B cell (primary cell): ENCODE measurements at regions not wholly inside any gene's neighbourhood (a gene's known extent, or its start where the extent isn't known, plus 50 kb on each side); places are given as distances from the start of the nearest gene placed in this dataset.

Source experiments
- ATAC-seq: fragments of 200-7000 bp; cut with Tn5 transposase; one replicate; pipeline ENCODE4 v1.10.0; 2021; ENCODE audit warnings: low read depth, mild to moderate bottlenecking, moderate number of reproducible peaks, moderate library complexity
- CTCF ChIA-PET: fragments of 350-600 bp; sonication (Branson Sonifier 250); formaldehyde crosslinking; loops from one replicate; lab custom pipeline; 2021; ENCODE audit warnings: antibody characterized with exemption, inconsistent platforms; lab: Charles Lee
- POLR2A ChIA-PET: fragments of 350-600 bp; sonication (Branson Sonifier 250); formaldehyde crosslinking; loops from one replicate; lab custom pipeline; 2021; ENCODE audit warnings: antibody characterized with exemption; lab: Charles Lee
- DNase-seq: peaks from one replicate; pipeline ENCODE4 v3.0.0; 2013
- H2AFZ ChIP-seq: 2 replicates; pipeline ENCODE4 v1.6.1; 2012; ENCODE audit warnings: mild to moderate bottlenecking, low read depth, low read length; ENCODE audit not compliant: insufficient read depth, poor library complexity, severe bottlenecking
- H3K27ac ChIP-seq, 2 donors: 1 replicate in 1 of 2; 2 replicates in 1 of 2; pipeline ENCODE4 v1.5.1; 2012 to 2013; ENCODE audit warnings: low read length in 2 of 2, mild to moderate bottlenecking in 2 of 2, moderate library complexity in 1 of 2
- H3K27me3 ChIP-seq, 4 experiments: fragments of 200-600 bp in 1 of 4; sonication (generic) in 1 of 4; replicated peaks in 1 of 4; 1 replicate in 2 of 4; 2 replicates in 2 of 4; pipeline versions ENCODE4 v1.6.1 to v1.7.0; 2013 to 2016; ENCODE audit warnings: low read length in 3 of 4, mild to moderate bottlenecking in 2 of 4, mixed read lengths in 1 of 4, moderate library complexity in 1 of 4; ENCODE audit not compliant: insufficient read depth in 4 of 4, control insufficient read depth in 3 of 4; ENCODE audit errors: control extremely low read depth in 1 of 4
- H3K36me3 ChIP-seq, 2 experiments: replicated peaks in 1 of 2; 1 replicate in 1 of 2; 2 replicates in 1 of 2; pipeline versions ENCODE4 v1.6.1 to v1.7.1; 2013; ENCODE audit warnings: low read length in 1 of 2; ENCODE audit not compliant: insufficient read depth in 2 of 2, control insufficient read depth in 1 of 2; ENCODE audit errors: control extremely low read depth in 1 of 2, extremely low read depth in 1 of 2
- H3K4me1 ChIP-seq, 2 donors: fragments of 200-600 bp in 1 of 2; sonication (generic) in 1 of 2; 1 replicate in 1 of 2; 2 replicates in 1 of 2; pipeline versions ENCODE4 v1.5.1 to v1.6.1; 2013 to 2017; ENCODE audit warnings: low read length in 2 of 2; ENCODE audit not compliant: control insufficient read depth in 2 of 2, insufficient read depth in 2 of 2
- H3K4me2 ChIP-seq: replicated peaks from 2 replicates; pipeline ENCODE3; 2012; ENCODE audit warnings: mild to moderate bottlenecking, low read depth, low read length; ENCODE audit not compliant: poor library complexity, severe bottlenecking
- H3K4me3 ChIP-seq, 5 experiments: fragments of 200-600 bp in 1 of 5; sonication (generic) in 1 of 5; 1 replicate in 3 of 5; 2 replicates in 2 of 5; pipeline versions ENCODE4 v1.5.1 to v1.7.0; 2011 to 2016; ENCODE audit warnings: low read length in 4 of 5, mild to moderate bottlenecking in 4 of 5, low read depth in 2 of 5, control low read depth in 1 of 5, moderate library complexity in 1 of 5; ENCODE audit not compliant: insufficient read depth in 1 of 5; ENCODE audit errors: control extremely low read depth in 1 of 5, extremely low read depth in 1 of 5
- H3K79me2 ChIP-seq: fragments of 200-600 bp; sonication (generic); one replicate; pipeline ENCODE4 v1.6.0; 2016; ENCODE audit warnings: low read length; ENCODE audit not compliant: control insufficient read depth, insufficient read depth
- H3K9ac ChIP-seq: fragments of 200-600 bp; sonication (generic); 2 replicates; pipeline ENCODE4 v1.6.1; 2017; ENCODE audit warnings: mild to moderate bottlenecking, low read length, moderate library complexity
- H3K9me3 ChIP-seq, 3 donors: one replicate each; pipeline versions ENCODE4 v1.6.1 to v1.7.1; 2013; ENCODE audit warnings: low read length in 2 of 3; ENCODE audit not compliant: control insufficient read depth in 2 of 3, insufficient read depth in 1 of 3; ENCODE audit errors: control extremely low read depth in 1 of 3
- H4K20me1 ChIP-seq: 2 replicates; pipeline ENCODE4 v1.6.0; 2012; ENCODE audit warnings: mild to moderate bottlenecking, low read length; ENCODE audit not compliant: insufficient read depth, control insufficient read depth, poor library complexity, severe bottlenecking
- H3K27ac Mint-ChIP-seq: one replicate; pipeline ENCODE4 v1.8.0; 2021; ENCODE audit warnings: mixed read lengths
- H3K27me3 Mint-ChIP-seq: one replicate; pipeline ENCODE4 v1.8.0; 2021; ENCODE audit warnings: mixed read lengths
- H3K4me1 Mint-ChIP-seq: one replicate; pipeline ENCODE4 v1.8.0; 2021; ENCODE audit warnings: mixed read lengths
- H3K4me3 Mint-ChIP-seq: one replicate; pipeline ENCODE4 v1.8.0; 2021; ENCODE audit warnings: mixed read lengths
- H3K9me3 Mint-ChIP-seq: one replicate; pipeline ENCODE4 v1.8.0; 2022; ENCODE audit warnings: mixed read lengths; ENCODE audit not compliant: insufficient read depth
- EZH2 ChIP-seq: IDR thresholded peaks from 2 replicates; pipeline ENCODE4 v1.6.1; 2012; ENCODE audit warnings: borderline replicate concordance, low read depth, mild to moderate bottlenecking, moderate library complexity, low read length; ENCODE audit not compliant: insufficient read depth, poor library complexity, severe bottlenecking
- WGBS: methylation state at CpG from one replicate; pipeline ENCODE4 v1.1.5; 2013; ENCODE audit warnings: missing lambda C conversion rate; ENCODE audit not compliant: insufficient coverage; 5-methylcytosine and 5-hydroxymethylcytosine counted together
- intact Hi-C: fragments of 100-400 bp; cut with micrococcal nuclease; formaldehyde crosslinking; loops from one replicate; pipeline ENCODE4 v1.10.0; 2022
- TF ChIP-seq, protein P1 (sequence below): fragments of 200-600 bp; IDR thresholded peaks from one replicate; pipeline ENCODE4 v1.8.0; 2022; ENCODE audit warnings: antibody characterized with exemption, mild to moderate bottlenecking

DNA sequence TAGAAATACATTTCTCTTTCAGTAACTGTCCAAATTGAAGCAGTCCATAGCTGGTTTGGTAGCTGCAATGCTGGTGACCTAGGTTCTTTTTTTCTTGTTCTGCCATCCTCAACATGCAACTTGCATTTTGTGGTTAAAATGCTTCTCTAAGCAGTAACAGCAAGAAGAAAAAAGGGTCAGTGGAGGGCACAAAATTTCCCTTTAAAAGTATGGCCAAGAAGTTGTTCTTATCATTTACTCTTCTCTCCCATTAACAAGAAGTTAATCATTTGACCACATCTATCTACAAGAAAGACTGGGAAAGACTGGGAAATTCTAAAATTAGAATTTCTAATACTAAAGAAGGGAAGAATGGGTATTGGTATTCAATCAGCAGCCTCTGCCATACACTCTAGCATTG lies 569.9 kb downstream of the CPS1 start:
- H3K4me1 ChIP-seq, result no peaks in the 10 kb centered on the region
- no peak overlapping the region for H3K4me3 ChIP-seq
- intact Hi-C loops, result no loop called here
- no peaks in the 10 kb centered on the region for H3K79me2 ChIP-seq
- Mint-ChIP-seq H3K9me3 (no peaks in the 10 kb centered on the region), H3K4me1 (no peaks in the 10 kb centered on the region), H3K27me3 (no peaks in the 10 kb centered on the region), H3K27ac (no peak overlapping the region), H3K4me3 (no peak overlapping the region)
- H3K36me3 ChIP-seq, result no peaks in the 10 kb centered on the region
- no peaks in the 10 kb centered on the region for H3K27me3 ChIP-seq
- no peak overlapping the region for H3K27ac ChIP-seq
- H3K4me2 ChIP-seq, result no peak overlapping the region
- CTCF ChIA-PET, result no interaction called here
- DNase-seq (no peak), ATAC-seq (no peak)
- TF ChIP-seq, protein P1, sequence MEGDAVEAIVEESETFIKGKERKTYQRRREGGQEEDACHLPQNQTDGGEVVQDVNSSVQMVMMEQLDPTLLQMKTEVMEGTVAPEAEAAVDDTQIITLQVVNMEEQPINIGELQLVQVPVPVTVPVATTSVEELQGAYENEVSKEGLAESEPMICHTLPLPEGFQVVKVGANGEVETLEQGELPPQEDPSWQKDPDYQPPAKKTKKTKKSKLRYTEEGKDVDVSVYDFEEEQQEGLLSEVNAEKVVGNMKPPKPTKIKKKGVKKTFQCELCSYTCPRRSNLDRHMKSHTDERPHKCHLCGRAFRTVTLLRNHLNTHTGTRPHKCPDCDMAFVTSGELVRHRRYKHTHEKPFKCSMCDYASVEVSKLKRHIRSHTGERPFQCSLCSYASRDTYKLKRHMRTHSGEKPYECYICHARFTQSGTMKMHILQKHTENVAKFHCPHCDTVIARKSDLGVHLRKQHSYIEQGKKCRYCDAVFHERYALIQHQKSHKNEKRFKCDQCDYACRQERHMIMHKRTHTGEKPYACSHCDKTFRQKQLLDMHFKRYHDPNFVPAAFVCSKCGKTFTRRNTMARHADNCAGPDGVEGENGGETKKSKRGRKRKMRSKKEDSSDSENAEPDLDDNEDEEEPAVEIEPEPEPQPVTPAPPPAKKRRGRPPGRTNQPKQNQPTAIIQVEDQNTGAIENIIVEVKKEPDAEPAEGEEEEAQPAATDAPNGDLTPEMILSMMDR, result no peak
- TF ChIP-seq EZH2, result no peak
- no peak overlapping the region for H3K9ac ChIP-seq
- no peaks in the 10 kb centered on the region for H4K20me1 ChIP-seq
- H2AFZ ChIP-seq, result no peak overlapping the region
- POLR2A ChIA-PET, result no interaction called here
- no peaks in the 10 kb centered on the region for H3K9me3 ChIP-seq

DNA sequence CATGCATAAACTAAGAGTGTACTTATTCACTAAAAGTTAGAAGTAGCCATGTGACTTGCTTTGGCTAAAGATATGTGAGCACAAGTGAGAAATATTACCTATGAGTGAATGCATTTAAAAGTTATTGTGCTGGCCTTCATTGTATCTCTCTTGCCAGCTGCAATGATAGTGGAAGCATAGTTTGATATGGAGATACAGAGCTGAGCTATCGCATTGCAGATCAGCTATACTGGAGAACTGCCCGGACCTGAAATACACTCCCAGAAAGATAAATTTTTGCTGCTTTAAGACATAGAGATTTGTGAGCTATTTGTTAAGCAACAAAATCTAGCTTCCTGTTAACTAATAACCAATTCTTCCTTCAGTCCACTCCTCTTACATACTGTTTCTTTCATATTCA lies 571.1 kb downstream of the CPS1 start:
- Histone ChIP-seq H3K4me1 (no peaks in the 10 kb centered on the region), H3K36me3 (no peaks in the 10 kb centered on the region), H3K4me3 (no peak overlapping the region), H2AFZ (no peak overlapping the region), H3K27ac (no peak overlapping the region), H3K9me3 (no peaks in the 10 kb centered on the region), H3K79me2 (no peaks in the 10 kb centered on the region), H3K4me2 (no peak overlapping the region), H3K27me3 (no peaks in the 10 kb centered on the region), H4K20me1 (no peaks in the 10 kb centered on the region), H3K9ac (no peak overlapping the region)
- intact Hi-C loops, result no loop called here
- Mint-ChIP-seq H3K27me3 (no peaks in the 10 kb centered on the region), H3K4me1 (no peaks in the 10 kb centered on the region), H3K27ac (no peak overlapping the region), H3K4me3 (no peak overlapping the region), H3K9me3 (no peaks in the 10 kb centered on the region)
- TF ChIP-seq EZH2, result no peak
- TF ChIP-seq, protein P1, result no peak
- ATAC-seq (no peak), DNase-seq (no peak)
- no CpG with 5 or more reads among the region's 2 CpGs for WGBS
- POLR2A ChIA-PET, result no interaction called here
- CTCF ChIA-PET, result interaction anchor here (0.6 kb wide), 1 partner anchor 9 kb away, joined by 3 read pairs; no protein-coding TSS in a partner anchor
